Ishikawa (cell line): ENCODE measurements at regions not wholly inside any gene's neighbourhood (a gene's known extent, or its start where the extent isn't known, plus 50 kb on each side); places are given as distances from the start of the nearest gene placed in this dataset.

Experiments
- CEBPB ChIP-seq: IDR thresholded peaks from 2 replicates; pipeline ENCODE4 v1.6.1; 2012
- EGR1 ChIP-seq: IDR thresholded peaks from 2 replicates; pipeline ENCODE4 v1.6.1; 2012
- EP300 ChIP-seq: IDR thresholded peaks from 2 replicates; pipeline ENCODE4 v1.6.1; 2012; ENCODE audit warnings: borderline replicate concordance
- RAD21 ChIP-seq: IDR thresholded peaks from 2 replicates; pipeline ENCODE4 v1.6.1; 2012; ENCODE audit warnings: low read depth
- TAF1 ChIP-seq: IDR thresholded peaks from 2 replicates; pipeline ENCODE4 v1.6.1; 2012; ENCODE audit warnings: low read depth, mild to moderate bottlenecking
- YY1 ChIP-seq: IDR thresholded peaks from 2 replicates; pipeline ENCODE4 v1.6.1; 2012; ENCODE audit warnings: low read depth
- TF ChIP-seq, protein P1 (sequence below): IDR thresholded peaks from 2 replicates; pipeline ENCODE4 v1.6.1; 2012; ENCODE audit warnings: low read depth, mild to moderate bottlenecking
- TF ChIP-seq, protein P2 (sequence below): IDR thresholded peaks from 2 replicates; pipeline ENCODE4 v1.6.1; 2012
- TF ChIP-seq, protein P3 (sequence below): IDR thresholded peaks from 2 replicates; pipeline ENCODE4 v1.6.1; 2012

DNA sequence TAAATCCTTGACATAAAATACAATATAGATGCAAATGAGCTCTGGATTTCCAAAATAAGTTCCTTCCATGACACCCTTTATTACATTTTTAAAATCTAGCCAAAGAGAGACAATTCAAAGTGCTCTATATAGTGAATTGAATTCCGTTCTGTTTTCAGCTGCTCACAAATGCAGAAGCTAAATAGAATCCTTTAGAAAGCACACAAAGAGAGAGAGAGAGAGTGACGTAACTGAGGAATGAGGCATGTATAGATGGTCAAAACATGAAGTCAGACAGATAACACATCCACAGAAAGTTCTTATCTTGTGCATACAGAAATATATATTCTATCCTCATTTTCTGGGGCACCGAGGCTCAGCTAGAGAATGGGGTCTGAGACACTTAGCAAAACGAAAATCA lies 344.7 kb upstream of the NETO1 start:
- TF ChIP-seq, protein P1, sequence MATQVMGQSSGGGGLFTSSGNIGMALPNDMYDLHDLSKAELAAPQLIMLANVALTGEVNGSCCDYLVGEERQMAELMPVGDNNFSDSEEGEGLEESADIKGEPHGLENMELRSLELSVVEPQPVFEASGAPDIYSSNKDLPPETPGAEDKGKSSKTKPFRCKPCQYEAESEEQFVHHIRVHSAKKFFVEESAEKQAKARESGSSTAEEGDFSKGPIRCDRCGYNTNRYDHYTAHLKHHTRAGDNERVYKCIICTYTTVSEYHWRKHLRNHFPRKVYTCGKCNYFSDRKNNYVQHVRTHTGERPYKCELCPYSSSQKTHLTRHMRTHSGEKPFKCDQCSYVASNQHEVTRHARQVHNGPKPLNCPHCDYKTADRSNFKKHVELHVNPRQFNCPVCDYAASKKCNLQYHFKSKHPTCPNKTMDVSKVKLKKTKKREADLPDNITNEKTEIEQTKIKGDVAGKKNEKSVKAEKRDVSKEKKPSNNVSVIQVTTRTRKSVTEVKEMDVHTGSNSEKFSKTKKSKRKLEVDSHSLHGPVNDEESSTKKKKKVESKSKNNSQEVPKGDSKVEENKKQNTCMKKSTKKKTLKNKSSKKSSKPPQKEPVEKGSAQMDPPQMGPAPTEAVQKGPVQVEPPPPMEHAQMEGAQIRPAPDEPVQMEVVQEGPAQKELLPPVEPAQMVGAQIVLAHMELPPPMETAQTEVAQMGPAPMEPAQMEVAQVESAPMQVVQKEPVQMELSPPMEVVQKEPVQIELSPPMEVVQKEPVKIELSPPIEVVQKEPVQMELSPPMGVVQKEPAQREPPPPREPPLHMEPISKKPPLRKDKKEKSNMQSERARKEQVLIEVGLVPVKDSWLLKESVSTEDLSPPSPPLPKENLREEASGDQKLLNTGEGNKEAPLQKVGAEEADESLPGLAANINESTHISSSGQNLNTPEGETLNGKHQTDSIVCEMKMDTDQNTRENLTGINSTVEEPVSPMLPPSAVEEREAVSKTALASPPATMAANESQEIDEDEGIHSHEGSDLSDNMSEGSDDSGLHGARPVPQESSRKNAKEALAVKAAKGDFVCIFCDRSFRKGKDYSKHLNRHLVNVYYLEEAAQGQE, result no peak
- TF ChIP-seq RAD21, result no peak
- TF ChIP-seq, protein P2, sequence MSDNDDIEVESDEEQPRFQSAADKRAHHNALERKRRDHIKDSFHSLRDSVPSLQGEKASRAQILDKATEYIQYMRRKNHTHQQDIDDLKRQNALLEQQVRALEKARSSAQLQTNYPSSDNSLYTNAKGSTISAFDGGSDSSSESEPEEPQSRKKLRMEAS, result no peak
- TF ChIP-seq YY1, result no peak
- TF ChIP-seq EP300, result no peak
- TF ChIP-seq, protein P3, sequence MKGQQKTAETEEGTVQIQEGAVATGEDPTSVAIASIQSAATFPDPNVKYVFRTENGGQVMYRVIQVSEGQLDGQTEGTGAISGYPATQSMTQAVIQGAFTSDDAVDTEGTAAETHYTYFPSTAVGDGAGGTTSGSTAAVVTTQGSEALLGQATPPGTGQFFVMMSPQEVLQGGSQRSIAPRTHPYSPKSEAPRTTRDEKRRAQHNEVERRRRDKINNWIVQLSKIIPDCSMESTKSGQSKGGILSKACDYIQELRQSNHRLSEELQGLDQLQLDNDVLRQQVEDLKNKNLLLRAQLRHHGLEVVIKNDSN, result no peak
- TF ChIP-seq TAF1, result no peak
- no peak for TF ChIP-seq EGR1
- TF ChIP-seq CEBPB, result no peak
